ENCODE measurements at regions not wholly inside any gene's neighbourhood (a gene's known extent, or its start where the extent isn't known, plus 50 kb on each side); places are given as distances from the start of the nearest gene placed in this dataset.

DNA sequence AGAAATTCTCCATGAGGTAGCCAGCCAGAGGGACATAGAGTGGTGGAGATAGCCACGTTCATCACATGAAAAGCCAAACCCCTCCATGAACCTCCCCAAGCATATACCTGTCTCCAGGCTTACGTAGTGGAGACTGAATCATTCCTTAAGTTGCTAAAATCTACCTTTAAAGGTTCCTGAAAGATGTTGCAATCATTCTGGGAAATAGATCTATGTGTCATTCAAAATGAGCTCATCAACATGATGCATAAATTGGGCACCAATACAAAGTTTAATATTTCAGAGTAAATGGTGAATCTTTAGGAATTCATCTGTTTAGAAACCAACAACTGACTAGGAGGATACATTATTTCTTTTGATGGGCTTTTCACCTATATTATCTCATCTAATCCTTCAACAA, 362.6 kb upstream of the ID2 start:
- no peaks in the 10 kb centered on the region for H3K9me3 ChIP-seq
- no peaks in the 10 kb centered on the region for H3K27me3 ChIP-seq (replicated peaks; ENCODE audit: insufficient read depth)
- H3K4me1 ChIP-seq (ENCODE audit: control insufficient read depth in 1 of 2, low read depth in 2 of 2): no peaks in the 10 kb centered on the region
- no peak overlapping the region for H3K4me3 ChIP-seq
- TF ChIP-seq, protein P1, sequence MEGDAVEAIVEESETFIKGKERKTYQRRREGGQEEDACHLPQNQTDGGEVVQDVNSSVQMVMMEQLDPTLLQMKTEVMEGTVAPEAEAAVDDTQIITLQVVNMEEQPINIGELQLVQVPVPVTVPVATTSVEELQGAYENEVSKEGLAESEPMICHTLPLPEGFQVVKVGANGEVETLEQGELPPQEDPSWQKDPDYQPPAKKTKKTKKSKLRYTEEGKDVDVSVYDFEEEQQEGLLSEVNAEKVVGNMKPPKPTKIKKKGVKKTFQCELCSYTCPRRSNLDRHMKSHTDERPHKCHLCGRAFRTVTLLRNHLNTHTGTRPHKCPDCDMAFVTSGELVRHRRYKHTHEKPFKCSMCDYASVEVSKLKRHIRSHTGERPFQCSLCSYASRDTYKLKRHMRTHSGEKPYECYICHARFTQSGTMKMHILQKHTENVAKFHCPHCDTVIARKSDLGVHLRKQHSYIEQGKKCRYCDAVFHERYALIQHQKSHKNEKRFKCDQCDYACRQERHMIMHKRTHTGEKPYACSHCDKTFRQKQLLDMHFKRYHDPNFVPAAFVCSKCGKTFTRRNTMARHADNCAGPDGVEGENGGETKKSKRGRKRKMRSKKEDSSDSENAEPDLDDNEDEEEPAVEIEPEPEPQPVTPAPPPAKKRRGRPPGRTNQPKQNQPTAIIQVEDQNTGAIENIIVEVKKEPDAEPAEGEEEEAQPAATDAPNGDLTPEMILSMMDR (IDR thresholded peaks at IDR 0.05): no peak
- no peak for DNase-seq (ENCODE audit: low spot score)
- no peak overlapping the region for H3K27ac ChIP-seq
- ATAC-seq (ENCODE audit: insufficient number of reproducible peaks, low FRiP score, low read depth): no peak
- H3K36me3 ChIP-seq: no peaks in the 10 kb centered on the region

DNA sequence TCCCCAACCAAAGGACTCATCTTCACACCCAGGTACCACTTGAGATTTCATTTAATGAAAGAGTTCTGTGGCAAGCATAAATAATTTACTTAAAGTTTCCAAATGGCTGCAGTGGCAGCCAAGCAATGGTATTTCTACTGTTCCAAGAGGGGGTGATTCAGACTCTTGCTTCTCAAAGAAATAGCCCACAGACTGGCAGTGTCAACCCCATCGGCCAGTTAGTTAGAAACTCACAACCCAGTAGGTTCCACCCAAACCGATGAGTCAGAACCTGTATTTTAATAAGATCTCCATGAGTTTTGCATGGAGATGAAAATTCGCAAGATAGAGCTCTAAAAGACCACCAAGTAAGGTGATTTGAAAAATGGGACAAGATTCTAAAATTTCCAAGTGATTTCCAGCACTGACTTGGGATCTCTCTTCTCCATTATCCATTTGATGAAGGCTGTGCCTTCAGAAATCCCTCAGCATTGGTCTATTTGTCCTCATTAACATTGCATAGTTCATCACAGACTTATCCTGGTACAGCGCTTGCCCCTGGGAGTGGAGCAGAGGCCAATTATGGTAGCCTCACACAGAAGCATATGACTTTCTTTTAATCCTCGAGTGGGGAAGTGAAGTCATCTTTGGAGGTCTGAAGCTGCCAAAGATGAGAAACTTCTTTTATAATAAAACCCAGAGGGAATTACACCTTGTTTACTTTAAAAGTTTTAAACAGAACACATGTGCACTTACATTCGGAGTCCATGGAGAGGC, 361.4 kb upstream of the ID2 start:
- Histone ChIP-seq H3K4me1 (ENCODE audit: control insufficient read depth in 1 of 2, low read depth in 2 of 2) (no peaks in the 10 kb centered on the region), H3K4me3 (no peak overlapping the region), H3K36me3 (no peaks in the 10 kb centered on the region), H3K9me3 (no peaks in the 10 kb centered on the region), H3K27me3 (replicated peaks; ENCODE audit: insufficient read depth) (no peaks in the 10 kb centered on the region), H3K27ac (no peak overlapping the region)
- ATAC-seq (ENCODE audit: insufficient number of reproducible peaks, low FRiP score, low read depth) (no peak), DNase-seq (ENCODE audit: low spot score) (no peak)
- TF ChIP-seq, protein P1 (IDR thresholded peaks at IDR 0.05): no peak

DNA sequence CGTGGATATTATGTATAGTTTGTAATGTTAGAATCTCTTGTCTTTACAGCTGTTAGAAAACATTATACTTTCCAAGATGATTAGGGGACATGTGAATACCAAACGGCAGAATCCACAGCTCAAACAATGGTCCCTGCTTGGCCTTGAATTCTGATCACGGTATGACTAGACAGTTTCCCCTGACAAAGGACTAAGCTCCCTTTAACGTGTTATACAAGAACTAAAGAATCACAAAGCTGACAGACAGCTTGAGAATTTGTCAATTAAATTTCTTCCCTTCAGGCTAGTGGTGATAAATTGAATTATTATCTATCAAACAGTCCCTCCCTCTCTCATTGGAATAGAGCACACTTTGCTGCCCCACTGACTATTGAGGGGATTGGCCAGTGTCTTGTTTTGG, 359.2 kb upstream of the ID2 start:
- no peak for DNase-seq (ENCODE audit: low spot score)
- Histone ChIP-seq H3K4me1 (ENCODE audit: control insufficient read depth in 1 of 2, low read depth in 2 of 2) (no peaks in the 10 kb centered on the region), H3K27ac (no peak overlapping the region), H3K27me3 (replicated peaks; ENCODE audit: insufficient read depth) (no peaks in the 10 kb centered on the region), H3K9me3 (no peaks in the 10 kb centered on the region), H3K36me3 (no peaks in the 10 kb centered on the region), H3K4me3 (no peak overlapping the region)
- no peak for ATAC-seq (ENCODE audit: insufficient number of reproducible peaks, low FRiP score, low read depth)
- TF ChIP-seq, protein P1 (IDR thresholded peaks at IDR 0.05): no peak

DNA sequence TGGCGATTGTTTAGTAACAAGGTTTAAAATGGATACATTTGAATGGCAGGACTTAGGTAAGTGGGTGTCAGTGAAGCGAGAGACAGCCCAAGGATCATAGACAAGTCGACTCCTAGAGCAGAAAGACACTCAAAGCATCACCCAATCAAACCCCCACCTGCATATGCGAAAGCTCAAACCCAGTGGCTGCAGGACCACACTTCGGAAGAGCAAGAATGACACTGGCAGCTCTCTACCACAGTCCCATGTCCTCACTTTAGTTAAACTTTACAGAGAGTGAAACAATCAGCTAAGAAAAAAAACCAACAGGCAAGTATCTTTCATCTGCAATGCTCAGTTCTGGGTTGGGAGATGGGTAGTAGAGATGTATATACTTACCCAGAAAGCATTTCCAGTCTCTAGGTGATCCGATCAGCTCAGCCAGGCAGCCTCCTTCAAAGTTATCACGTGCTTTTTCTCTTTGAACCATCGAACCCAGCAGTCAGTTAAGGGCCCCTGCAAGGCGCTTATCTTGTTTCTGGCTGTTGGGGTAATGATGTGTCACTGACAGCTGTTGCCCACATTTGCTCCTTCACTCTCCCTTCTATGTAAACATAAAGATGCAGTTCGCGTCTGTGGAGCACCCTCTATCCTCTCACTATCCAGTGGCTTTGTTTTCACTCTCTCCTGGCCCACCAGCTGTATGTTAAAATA, 357.5 kb upstream of the ID2 start:
- no peaks in the 10 kb centered on the region for H3K27me3 ChIP-seq (replicated peaks; ENCODE audit: insufficient read depth)
- peaks cover 0 to 4% of the 10 kb centered on the region in 2 donors for H3K4me1 ChIP-seq (ENCODE audit: control insufficient read depth in 1 of 2, low read depth in 2 of 2)
- ATAC-seq (ENCODE audit: insufficient number of reproducible peaks, low FRiP score, low read depth) (no peak), DNase-seq (ENCODE audit: low spot score) (no peak)
- H3K4me3 ChIP-seq: no peak overlapping the region
- H3K27ac ChIP-seq: no peak overlapping the region
- no peaks in the 10 kb centered on the region for H3K36me3 ChIP-seq
- TF ChIP-seq, protein P1 (IDR thresholded peaks at IDR 0.05): no peak
- no peaks in the 10 kb centered on the region for H3K9me3 ChIP-seq

DNA sequence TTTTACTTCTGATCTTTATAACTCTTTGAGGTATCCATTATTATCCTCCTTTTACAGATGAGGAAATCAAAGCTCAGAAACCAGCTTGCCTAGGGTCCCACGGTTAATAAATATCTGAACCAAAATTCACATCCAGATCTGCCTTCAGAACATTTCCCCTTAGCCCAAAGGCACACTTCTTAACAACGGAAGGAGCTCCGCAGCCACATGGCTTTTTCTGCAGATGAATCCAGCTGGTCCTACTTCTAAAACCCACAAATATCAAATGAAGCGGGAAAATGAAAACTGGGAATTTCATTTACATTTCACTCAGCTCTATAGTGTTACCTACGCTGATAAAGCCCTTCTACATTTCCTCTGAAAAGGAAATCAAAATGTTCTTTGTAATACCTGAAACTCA, 357.0 kb upstream of the ID2 start:
- Histone ChIP-seq H3K27ac (no peak overlapping the region), H3K4me1 (ENCODE audit: control insufficient read depth in 1 of 2, low read depth in 2 of 2) (peaks cover 0 to 10% of the 10 kb centered on the region in 2 donors), H3K4me3 (no peak overlapping the region), H3K27me3 (replicated peaks; ENCODE audit: insufficient read depth) (no peaks in the 10 kb centered on the region), H3K36me3 (no peaks in the 10 kb centered on the region), H3K9me3 (no peaks in the 10 kb centered on the region)
- DNase-seq (ENCODE audit: low spot score): no peak
- ATAC-seq (ENCODE audit: insufficient number of reproducible peaks, low FRiP score, low read depth): no peak
- TF ChIP-seq, protein P1 (IDR thresholded peaks at IDR 0.05): no peak

All from thoracic aorta (tissue), 2 donors.